DND-41 (cell line): ENCODE measurements at regions not wholly inside any gene's neighbourhood (a gene's known extent, or its start where the extent isn't known, plus 50 kb on each side); places are given as distances from the start of the nearest gene placed in this dataset.

Experiments used
- CTCF ChIP-seq: IDR thresholded peaks from 2 replicates; pipeline ENCODE4 v1.5.1; 2012; ENCODE audit warnings: borderline replicate concordance, low read length, moderate library complexity, mild to moderate bottlenecking; ENCODE audit not compliant: poor library complexity, severe bottlenecking; ENCODE audit errors: extremely low read depth
- EZH2 ChIP-seq: IDR thresholded peaks from 3 replicates; pipeline ENCODE4 v1.6.1; 2012; ENCODE audit warnings: borderline replicate concordance, low read depth, mild to moderate bottlenecking, moderate library complexity, low read length, inconsistent platforms; ENCODE audit not compliant: severe bottlenecking

- TF ChIP-seq CTCF = no peak
- no peak for TF ChIP-seq EZH2
Measured at GRCh38 chr6:91573826-91574416, 987.0 kb upstream of the MAP3K7 start.
